PC-3 (cell line): ENCODE measurements at regions not wholly inside any gene's neighbourhood (a gene's known extent, or its start where the extent isn't known, plus 50 kb on each side); places are given as distances from the start of the nearest gene placed in this dataset.
A peak's percentile ranks its signal among the peaks of the same experiment; 100 is the strongest.

Source experiments
- ATAC-seq: fragments of 200-7000 bp; cut with Tn5 transposase; 2 replicates; pipeline ENCODE4 v1.9.1; 2020; ENCODE audit warnings: mild to moderate bottlenecking, moderate library complexity
- BruUV-seq: library from RNA; stranded (reverse); fragments of 400-500 nt; replicated peaks from 2 replicates; lab custom pipeline; 2021; lab: Mats Ljungman, UMichigan
- CTCF ChIA-PET: fragments of 300-600 bp; sonication (Branson Sonifier 250); formaldehyde crosslinking; loops from one replicate; lab custom pipeline; 2022; ENCODE audit warnings: antibody characterized with exemption; lab: Charles Lee
- POLR2A ChIA-PET: fragments of 300-600 bp; sonication (Branson Sonifier 250); formaldehyde crosslinking; loops from one replicate; lab custom pipeline; 2022; ENCODE audit warnings: antibody characterized with exemption; ENCODE audit not compliant: unreplicated experiment; lab: Charles Lee
- DNase-seq: peaks from one replicate; pipeline ENCODE4 v3.0.0-alpha.2; 2015
- H2AFZ ChIP-seq: fragments of 300-600 bp; sonication (generic); 2 replicates; pipeline ENCODE4 v1.6.0; 2016; ENCODE audit warnings: antibody characterized with exemption, low read length
- H3F3A ChIP-seq: fragments of 300-600 bp; sonication (generic); one replicate; pipeline ENCODE4 v1.6.0; 2017; ENCODE audit warnings: antibody characterized with exemption, low read length, control low read depth, mild to moderate bottlenecking; ENCODE audit not compliant: unreplicated experiment
- H3K27ac ChIP-seq: fragments of 300-600 bp; sonication (generic); 2 replicates; pipeline ENCODE4 v1.5.1; 2016; ENCODE audit warnings: mild to moderate bottlenecking, low read length
- H3K27me3 ChIP-seq: fragments of 300-600 bp; sonication (generic); 2 replicates; pipeline ENCODE4 v1.6.1; 2016; ENCODE audit warnings: low read length, mixed read lengths
- H3K36me3 ChIP-seq: fragments of 300-600 bp; sonication (generic); 2 replicates; pipeline ENCODE4 v1.6.1; 2016; ENCODE audit warnings: low read depth, mixed run types, low read length, mixed read lengths
- H3K4me1 ChIP-seq: fragments of 300-600 bp; sonication (generic); 2 replicates; pipeline ENCODE4 v1.5.1; 2016; ENCODE audit warnings: low read length; ENCODE audit not compliant: insufficient read depth
- H3K4me2 ChIP-seq: fragments of 300-600 bp; sonication (generic); 2 replicates; pipeline ENCODE4 v1.6.0; 2016; ENCODE audit warnings: low read length
- H3K4me3 ChIP-seq: fragments of 300-600 bp; sonication (generic); 2 replicates; pipeline ENCODE4 v1.5.1; 2016; ENCODE audit warnings: mild to moderate bottlenecking, low read length, mixed read lengths
- H3K79me2 ChIP-seq: fragments of 300-600 bp; sonication (generic); 2 replicates; pipeline ENCODE4 v1.6.1; 2017; ENCODE audit warnings: low read length, mixed read lengths
- H3K9ac ChIP-seq: fragments of 300-600 bp; sonication (generic); 2 replicates; pipeline ENCODE4 v1.6.0; 2016; ENCODE audit warnings: mild to moderate bottlenecking, low read length
- H3K9me2 ChIP-seq: fragments of 300-600 bp; sonication (generic); replicated peaks from 2 replicates; pipeline ENCODE4 v1.6.1; 2016; ENCODE audit warnings: mixed run types, low read length, mixed read lengths
- H3K9me3 ChIP-seq: fragments of 300-600 bp; sonication (generic); 2 replicates; pipeline ENCODE4 v1.6.1; 2016; ENCODE audit warnings: low read length, mixed read lengths
- H4K20me1 ChIP-seq: fragments of 300-600 bp; sonication (generic); 2 replicates; pipeline ENCODE4 v1.6.1; 2016; ENCODE audit warnings: low read length, mixed read lengths
- CTCF ChIP-seq: fragments of 300-600 bp; sonication (generic); conservative IDR thresholded peaks from 2 replicates; pipeline ENCODE4 v1.5.1; 2017; ENCODE audit warnings: antibody characterized with exemption, low read depth, mild to moderate bottlenecking, low read length
- EZH2 ChIP-seq: fragments of 300-600 bp; sonication (generic); IDR thresholded peaks from one replicate; pipeline ENCODE4 v1.6.1; 2017; ENCODE audit warnings: antibody characterized with exemption, mild to moderate bottlenecking, low read length; ENCODE audit not compliant: unreplicated experiment
- EZH2phosphoT487 ChIP-seq: fragments of 300-600 bp; sonication (generic); IDR thresholded peaks from 2 replicates; pipeline ENCODE4 v1.6.1; 2018; ENCODE audit warnings: mild to moderate bottlenecking, antibody characterized with exemption, low read length, borderline replicate concordance
- intact Hi-C: fragments of 100-400 bp; cut with micrococcal nuclease; formaldehyde crosslinking; loops from 2 replicates; pipeline ENCODE4 v1.9.0; 2023

GRCh38 chr2:167752734-167753133 lies 494.7 kb downstream of the STK39 start:
- BruUV-seq: no TSS peak
- ATAC-seq (no peak), DNase-seq (no peak)
- TF ChIP-seq EZH2 (no peak), CTCF (no peak), EZH2phosphoT487 (no peak)
- no peak overlapping the region for H2AFZ ChIP-seq
- no peaks in the 10 kb centered on the region for H3F3A ChIP-seq
- CTCF ChIA-PET: no interaction called here
- H3K4me3 ChIP-seq: no peak overlapping the region
- no peaks in the 10 kb centered on the region for H4K20me1 ChIP-seq
- H3K4me1 ChIP-seq: peaks cover 25% of the 10 kb centered on the region
- no peaks in the 10 kb centered on the region for H3K27me3 ChIP-seq
- no peaks in the 10 kb centered on the region for H3K79me2 ChIP-seq
- no peaks in the 10 kb centered on the region for H3K36me3 ChIP-seq
- H3K4me2 ChIP-seq: no peak overlapping the region
- H3K9ac ChIP-seq: no peak overlapping the region
- H3K27ac ChIP-seq: no peak overlapping the region
- POLR2A ChIA-PET: no interaction called here
- intact Hi-C loops: no loop called here
- no peaks in the 10 kb centered on the region for H3K9me3 ChIP-seq
- H3K9me2 ChIP-seq: 0 out of 2 replicates have a peak, but pooled peaks cover 4% of the 10 kb centered on the region

GRCh38 chr2:167750675-167751074 lies 496.7 kb downstream of the STK39 start:
- Histone ChIP-seq H3K4me2 (peak overlapping the region; percentile 25), H3K9me3 (no peaks in the 10 kb centered on the region), H3K4me3 (no peak overlapping the region), H3K9ac (no peak overlapping the region), H2AFZ (no peak overlapping the region), H3K27me3 (no peaks in the 10 kb centered on the region), H3K4me1 (peaks cover 25% of the 10 kb centered on the region), H3K36me3 (no peaks in the 10 kb centered on the region), H3K9me2 (0 out of 2 replicates have a peak, but pooled peaks cover 5% of the 10 kb centered on the region), H3K79me2 (no peaks in the 10 kb centered on the region), H3K27ac (no peak overlapping the region), H4K20me1 (no peaks in the 10 kb centered on the region), H3F3A (no peaks in the 10 kb centered on the region)
- ChIA-PET POLR2A (no interaction called here), CTCF (no interaction called here)
- BruUV-seq: no TSS peak
- ATAC-seq (no peak), DNase-seq (no peak)
- intact Hi-C loops: no loop called here
- TF ChIP-seq CTCF (no peak), EZH2 (no peak), EZH2phosphoT487 (no peak)

GRCh38 chr2:167749660-167750059 lies 497.7 kb downstream of the STK39 start:
- peak; percentile 36 for DNase-seq
- BruUV-seq: no TSS peak
- CTCF ChIA-PET: no interaction called here

More at GRCh38 chr2:167749660-167750059, 497.7 kb downstream of the STK39 start:
- intact Hi-C loops: no loop called here
- TF ChIP-seq CTCF (no peak), EZH2phosphoT487 (no peak), EZH2 (no peak)
- H3K9ac ChIP-seq: no peak overlapping the region; the same call in 1 of the 2 replicates
- POLR2A ChIA-PET: no interaction called here
- no peaks in the 10 kb centered on the region for H4K20me1 ChIP-seq
- no peaks in the 10 kb centered on the region for H3K79me2 ChIP-seq
- H3K9me2 ChIP-seq: 0 out of 2 replicates have a peak, but pooled peaks cover 5% of the 10 kb centered on the region
- no peaks in the 10 kb centered on the region for H3K27me3 ChIP-seq
- peaks cover 25% of the 10 kb centered on the region for H3K4me1 ChIP-seq
- no peaks in the 10 kb centered on the region for H3K36me3 ChIP-seq
- ATAC-seq: peak; percentile 69
- no peaks in the 10 kb centered on the region for H3K9me3 ChIP-seq
- no peak overlapping the region for H3K4me3 ChIP-seq
- H3K27ac ChIP-seq: peak overlapping the region; percentile 52
- H2AFZ ChIP-seq: no peak overlapping the region
- H3K4me2 ChIP-seq: peak overlapping the region; percentile 25
- H3F3A ChIP-seq: no peaks in the 10 kb centered on the region
